ENCODE measurements at regions not wholly inside any gene's neighbourhood (a gene's known extent, or its start where the extent isn't known, plus 50 kb on each side); places are given as distances from the start of the nearest gene placed in this dataset.

DNA sequence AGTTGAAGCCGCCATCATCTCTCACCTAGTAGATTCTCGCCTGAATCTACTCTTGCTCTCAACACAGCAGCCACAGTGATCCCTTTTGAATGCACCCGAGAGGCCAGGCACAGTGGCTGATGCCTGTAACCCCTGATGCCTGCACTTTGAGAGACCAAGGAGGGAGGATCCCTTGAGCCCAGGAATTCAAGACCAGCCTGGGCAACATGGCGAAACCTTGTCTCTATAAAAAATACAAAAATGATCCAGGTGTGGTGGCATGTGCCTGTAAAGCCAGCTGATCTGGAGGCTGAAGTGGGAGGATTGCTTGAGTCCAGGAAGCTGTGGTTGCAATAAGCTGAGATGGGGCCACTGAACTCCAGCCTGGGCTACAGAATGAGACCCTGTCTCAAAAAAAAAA lies 60.3 kb upstream of the EML4 start:
- no peak for DNase-seq (ENCODE audit: low read depth)
- no peak overlapping the region for H3K4me3 ChIP-seq (ENCODE audit: control insufficient read depth, low read depth, low read length)
- TF ChIP-seq, protein P1, sequence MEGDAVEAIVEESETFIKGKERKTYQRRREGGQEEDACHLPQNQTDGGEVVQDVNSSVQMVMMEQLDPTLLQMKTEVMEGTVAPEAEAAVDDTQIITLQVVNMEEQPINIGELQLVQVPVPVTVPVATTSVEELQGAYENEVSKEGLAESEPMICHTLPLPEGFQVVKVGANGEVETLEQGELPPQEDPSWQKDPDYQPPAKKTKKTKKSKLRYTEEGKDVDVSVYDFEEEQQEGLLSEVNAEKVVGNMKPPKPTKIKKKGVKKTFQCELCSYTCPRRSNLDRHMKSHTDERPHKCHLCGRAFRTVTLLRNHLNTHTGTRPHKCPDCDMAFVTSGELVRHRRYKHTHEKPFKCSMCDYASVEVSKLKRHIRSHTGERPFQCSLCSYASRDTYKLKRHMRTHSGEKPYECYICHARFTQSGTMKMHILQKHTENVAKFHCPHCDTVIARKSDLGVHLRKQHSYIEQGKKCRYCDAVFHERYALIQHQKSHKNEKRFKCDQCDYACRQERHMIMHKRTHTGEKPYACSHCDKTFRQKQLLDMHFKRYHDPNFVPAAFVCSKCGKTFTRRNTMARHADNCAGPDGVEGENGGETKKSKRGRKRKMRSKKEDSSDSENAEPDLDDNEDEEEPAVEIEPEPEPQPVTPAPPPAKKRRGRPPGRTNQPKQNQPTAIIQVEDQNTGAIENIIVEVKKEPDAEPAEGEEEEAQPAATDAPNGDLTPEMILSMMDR (conservative IDR thresholded peaks at IDR 0.05; ENCODE audit: control insufficient read depth, insufficient read depth, low read depth, low read length), result no peak

DNA sequence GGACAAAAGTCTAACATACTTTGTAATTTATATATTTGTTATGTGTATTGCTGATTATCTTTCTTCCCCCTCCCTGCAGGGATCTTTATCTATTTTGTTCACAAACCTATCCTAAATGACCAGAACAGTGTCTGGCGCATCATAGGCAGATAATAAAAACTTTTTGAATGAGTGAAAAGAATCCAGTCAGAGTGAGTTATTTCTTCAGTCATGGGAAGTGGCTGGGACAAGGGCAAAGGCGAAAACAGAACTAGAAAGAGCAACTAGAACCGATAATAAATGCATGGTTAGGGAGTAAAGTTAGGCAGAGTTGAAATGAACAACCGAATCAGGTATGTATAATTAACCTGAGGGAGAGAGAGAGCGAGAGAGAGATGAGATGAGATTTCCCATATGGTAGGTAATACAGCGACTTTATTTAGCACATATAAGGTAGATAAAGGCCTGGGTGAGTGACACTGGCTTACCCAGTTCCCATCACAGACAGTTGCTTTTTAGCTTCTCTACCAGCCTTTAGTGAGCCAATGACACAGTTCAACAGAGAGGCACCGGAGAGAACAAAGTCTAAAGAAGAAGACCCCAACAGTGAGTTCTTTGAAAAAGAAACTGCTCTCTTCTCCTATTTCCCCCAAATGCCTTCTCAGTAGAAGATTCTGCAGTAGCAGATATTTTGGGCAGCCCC lies 59.1 kb upstream of the EML4 start:
- TF ChIP-seq, protein P1 (conservative IDR thresholded peaks at IDR 0.05; ENCODE audit: control insufficient read depth, insufficient read depth, low read depth, low read length), result no peak
- H3K4me3 ChIP-seq (ENCODE audit: control insufficient read depth, low read depth, low read length), result no peak overlapping the region
- no peak for DNase-seq (ENCODE audit: low read depth)

GRCh38 chr2:42110641-42111322 lies 58.4 kb upstream of the EML4 start:
- DNase-seq (ENCODE audit: low read depth), result peak; percentile 41
- no peak overlapping the region for H3K4me3 ChIP-seq (ENCODE audit: control insufficient read depth, low read depth, low read length)
- TF ChIP-seq, protein P1 (conservative IDR thresholded peaks at IDR 0.05; ENCODE audit: control insufficient read depth, insufficient read depth, low read depth, low read length), result no peak

DNA sequence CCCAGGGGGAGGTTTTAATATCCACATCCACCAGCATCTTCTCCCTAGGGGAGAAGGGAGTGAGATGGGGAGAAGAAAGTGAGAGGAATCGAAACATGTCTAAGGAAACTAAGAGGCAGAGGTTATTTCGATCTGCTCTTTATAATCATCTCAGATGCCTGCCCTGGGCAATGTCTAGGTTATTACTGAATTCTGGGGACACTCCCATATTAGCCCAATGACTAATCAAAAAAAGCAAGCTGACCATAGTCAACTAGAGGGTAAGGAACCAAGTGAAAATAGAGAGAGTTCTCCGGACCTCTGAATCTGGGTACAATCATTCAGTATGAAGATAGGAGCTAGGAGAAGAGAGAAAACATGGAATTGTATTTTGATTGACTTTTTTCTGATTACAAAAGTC lies 56.7 kb upstream of the EML4 start:
- H3K4me3 ChIP-seq (ENCODE audit: control insufficient read depth, low read depth, low read length), result no peak overlapping the region
- DNase-seq (ENCODE audit: low read depth), result no peak
- TF ChIP-seq, protein P1 (conservative IDR thresholded peaks at IDR 0.05; ENCODE audit: control insufficient read depth, insufficient read depth, low read depth, low read length), result no peak

DNA sequence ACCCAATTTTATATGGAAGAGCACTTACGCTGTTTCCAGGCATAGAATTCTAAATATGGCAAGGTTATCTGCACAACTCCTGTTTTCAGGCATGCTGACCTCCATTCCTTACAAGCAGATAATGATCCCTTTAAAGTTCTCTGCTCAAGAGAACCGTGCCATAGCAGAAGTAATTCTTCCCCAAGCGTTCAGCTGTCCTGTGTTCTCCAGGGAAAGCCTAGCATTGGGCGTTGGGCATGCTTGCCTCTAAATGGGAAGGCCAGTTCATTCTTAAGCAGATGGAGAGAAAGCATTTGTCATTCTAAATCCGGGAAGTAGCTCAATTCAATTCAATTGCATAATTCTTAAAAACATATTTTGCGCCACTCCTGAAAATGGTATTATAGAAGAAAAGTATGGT lies 55.7 kb upstream of the EML4 start:
- TF ChIP-seq, protein P1 (conservative IDR thresholded peaks at IDR 0.05; ENCODE audit: control insufficient read depth, insufficient read depth, low read depth, low read length), result no peak
- no peak for DNase-seq (ENCODE audit: low read depth)
- H3K4me3 ChIP-seq (ENCODE audit: control insufficient read depth, low read depth, low read length), result no peak overlapping the region

GRCh38 chr2:42114091-42114490 lies 55.1 kb upstream of the EML4 start:
- TF ChIP-seq, protein P1 (conservative IDR thresholded peaks at IDR 0.05; ENCODE audit: control insufficient read depth, insufficient read depth, low read depth, low read length), result no peak
- no peak for DNase-seq (ENCODE audit: low read depth)
- no peak overlapping the region for H3K4me3 ChIP-seq (ENCODE audit: control insufficient read depth, low read depth, low read length)
